ENCODE measurements at regions not wholly inside any gene's neighbourhood (a gene's known extent, or its start where the extent isn't known, plus 50 kb on each side); places are given as distances from the start of the nearest gene placed in this dataset.
A peak's percentile ranks its signal among the peaks of the same experiment; 100 is the strongest.

GRCh38 chr2:238987352-238987981, 139.6 kb downstream of the TWIST2 start:
- Histone ChIP-seq H3K4me3 (no peak overlapping the region), H3K27ac (peak overlapping the region in 1 of 2 donors; percentile 68), H3K4me1 (no peaks in the 10 kb centered on the region), H3K36me3 (no peaks in the 10 kb centered on the region), H3K9me3 (no peaks in the 10 kb centered on the region), H3K27me3 (no peaks in the 10 kb centered on the region)
- intact Hi-C loops (cut with DNase I; ENCODE audit: low total_unique reads): no loop called here
- DNase-seq (ENCODE audit: low spot score in 2 of 2): no peak
- TF ChIP-seq POLR2AphosphoS5 (IDR thresholded peaks at IDR 0.05) (no peak), POLR2A (IDR thresholded peaks at IDR 0.05) (no peak), CTCF (IDR thresholded peaks at IDR 0.05) (no peak)

DNA sequence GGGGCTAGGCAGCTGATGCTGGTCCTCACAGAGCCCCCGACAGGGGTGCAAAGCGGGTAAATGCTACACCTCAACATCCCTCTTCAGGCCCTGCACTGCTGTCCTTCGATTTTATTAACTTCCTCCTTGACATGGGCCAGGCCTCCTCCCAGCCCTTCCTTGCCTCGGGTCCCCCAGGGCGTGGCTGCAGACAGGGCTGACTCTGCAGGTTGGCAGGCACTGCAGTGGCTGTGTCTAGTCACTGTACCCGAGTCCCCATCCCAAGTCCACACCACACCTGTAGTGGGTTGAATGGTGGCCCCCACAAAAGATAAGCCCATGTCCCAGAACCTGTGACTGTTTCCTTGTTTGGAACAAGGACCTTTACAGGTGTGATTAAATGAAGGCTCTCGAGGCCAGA, 140.2 kb downstream of the TWIST2 start:
- no peaks in the 10 kb centered on the region for H3K27me3 ChIP-seq
- intact Hi-C loops (cut with DNase I; ENCODE audit: low total_unique reads): no loop called here
- H3K27ac ChIP-seq: peak overlapping the region in 1 of 2 donors; percentile 68
- H3K4me1 ChIP-seq: no peaks in the 10 kb centered on the region
- no peak overlapping the region for H3K4me3 ChIP-seq
- H3K36me3 ChIP-seq: no peaks in the 10 kb centered on the region
- no peaks in the 10 kb centered on the region for H3K9me3 ChIP-seq
- TF ChIP-seq POLR2AphosphoS5 (IDR thresholded peaks at IDR 0.05) (no peak), POLR2A (IDR thresholded peaks at IDR 0.05) (no peak), CTCF (IDR thresholded peaks at IDR 0.05) (no peak)
- DNase-seq (ENCODE audit: low spot score in 2 of 2): no peak

GRCh38 chr2:238988752-238989151, 140.9 kb downstream of the TWIST2 start:
- Histone ChIP-seq H3K27me3 (no peaks in the 10 kb centered on the region), H3K4me1 (no peaks in the 10 kb centered on the region), H3K4me3 (no peak overlapping the region), H3K27ac (no peak overlapping the region), H3K9me3 (no peaks in the 10 kb centered on the region), H3K36me3 (no peaks in the 10 kb centered on the region)
- no peak for DNase-seq (ENCODE audit: low spot score in 2 of 2)
- TF ChIP-seq CTCF (IDR thresholded peaks at IDR 0.05): no peak
- no peak for TF ChIP-seq POLR2AphosphoS5 (IDR thresholded peaks at IDR 0.05)
- no peak for TF ChIP-seq POLR2A (IDR thresholded peaks at IDR 0.05)
- intact Hi-C loops (cut with DNase I; ENCODE audit: low total_unique reads): no loop called here

GRCh38 chr2:238989484-238989883, 141.6 kb downstream of the TWIST2 start:
- intact Hi-C loops (cut with DNase I; ENCODE audit: low total_unique reads): no loop called here
- DNase-seq (ENCODE audit: low spot score in 2 of 2): no peak

More at GRCh38 chr2:238989484-238989883, 141.6 kb downstream of the TWIST2 start:
- Histone ChIP-seq H3K36me3 (no peaks in the 10 kb centered on the region), H3K4me1 (no peaks in the 10 kb centered on the region), H3K4me3 (no peak overlapping the region), H3K27me3 (no peaks in the 10 kb centered on the region), H3K9me3 (peaks cover 1 to 2% of the 10 kb centered on the region in 2 donors), H3K27ac (no peak overlapping the region)
- TF ChIP-seq POLR2A (IDR thresholded peaks at IDR 0.05): no peak
- TF ChIP-seq CTCF (IDR thresholded peaks at IDR 0.05): no peak
- no peak for TF ChIP-seq POLR2AphosphoS5 (IDR thresholded peaks at IDR 0.05)
